ENCODE measurements at regions not wholly inside any gene's neighbourhood (a gene's known extent, or its start where the extent isn't known, plus 50 kb on each side); places are given as distances from the start of the nearest gene placed in this dataset.

- Histone ChIP-seq H3K27ac (no peak overlapping the region), H3K27me3 (no peaks in the 10 kb centered on the region), H3K4me1 (no peaks in the 10 kb centered on the region), H3K9me3 (no peaks in the 10 kb centered on the region), H3K4me3 (no peak overlapping the region), H3K36me3 (replicated peaks in 1 of 2; ENCODE audit: insufficient read depth in 1 of 2, low read depth in 2 of 2) (no peaks in the 10 kb centered on the region)
- DNase-seq (no peak), ATAC-seq (no peak)
- intact Hi-C loops (cut with DNase I): no loop called here
- 74 to 89% methylated on average over 3 of the region's 3 CpGs for WGBS, 2 donors
- TF ChIP-seq POLR2A (IDR thresholded peaks at IDR 0.05): no peak
- TF ChIP-seq CTCF (IDR thresholded peaks at IDR 0.05): no peak
Measured at GRCh38 chr15:37678124-37678523, 256.3 kb upstream of the TMCO5A start.

GRCh38 chr15:37679627-37680026 lies 254.8 kb upstream of the TMCO5A start:
- H3K4me3 ChIP-seq: no peak overlapping the region
- no peaks in the 10 kb centered on the region for H3K4me1 ChIP-seq
- ATAC-seq (no peak), DNase-seq (no peak)
- 59 to 62% methylated on average over 3 of the region's 3 CpGs for WGBS, 2 donors
- no peaks in the 10 kb centered on the region for H3K36me3 ChIP-seq (replicated peaks in 1 of 2; ENCODE audit: insufficient read depth in 1 of 2, low read depth in 2 of 2)
- H3K27ac ChIP-seq: no peak overlapping the region
- intact Hi-C loops (cut with DNase I): no loop called here
- H3K27me3 ChIP-seq: no peaks in the 10 kb centered on the region
- TF ChIP-seq POLR2A (IDR thresholded peaks at IDR 0.05): no peak
- no peak for TF ChIP-seq CTCF (IDR thresholded peaks at IDR 0.05)
- no peaks in the 10 kb centered on the region for H3K9me3 ChIP-seq

GRCh38 chr15:37682304-37682703 lies 252.1 kb upstream of the TMCO5A start:
- TF ChIP-seq POLR2A (IDR thresholded peaks at IDR 0.05) (no peak), CTCF (IDR thresholded peaks at IDR 0.05) (peak in 5 of 7 experiments; percentile 12 to 53 (median 30))

DNA sequence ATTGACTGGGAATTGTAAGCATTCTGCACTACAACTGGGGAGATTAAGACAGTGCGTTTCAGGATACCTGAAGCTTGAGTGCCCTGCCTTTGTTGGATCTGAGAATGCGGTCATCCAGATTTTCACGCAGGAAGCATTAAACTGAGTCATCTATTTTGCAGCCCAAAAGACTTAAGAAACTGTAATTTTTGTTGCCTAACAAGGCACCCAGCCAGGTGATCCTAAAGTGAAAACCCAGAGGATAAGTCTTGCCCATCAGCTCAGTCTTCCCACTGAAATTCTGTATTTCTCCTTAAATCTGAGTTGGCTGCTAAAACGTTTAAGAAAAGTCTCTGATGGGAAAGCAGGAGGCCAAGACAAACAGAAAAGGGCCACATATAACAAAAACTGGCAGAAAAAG lies 242.5 kb upstream of the TMCO5A start:
- no peak for DNase-seq
- ATAC-seq: no peak
- TF ChIP-seq POLR2A (IDR thresholded peaks at IDR 0.05) (no peak), CTCF (IDR thresholded peaks at IDR 0.05) (no peak)
- no peaks in the 10 kb centered on the region for H3K27me3 ChIP-seq
- no peaks in the 10 kb centered on the region for H3K36me3 ChIP-seq (replicated peaks in 1 of 2; ENCODE audit: insufficient read depth in 1 of 2, low read depth in 2 of 2)
- intact Hi-C loops (cut with DNase I): no loop called here
- no peaks in the 10 kb centered on the region for H3K4me1 ChIP-seq
- H3K27ac ChIP-seq: no peak overlapping the region
- WGBS, 2 donors: 68 to 70% methylated on average over 4 of the region's 4 CpGs
- H3K9me3 ChIP-seq: peaks cover 0 to 10% (median 0%) of the 10 kb centered on the region in 3 donors
- H3K4me3 ChIP-seq: no peak overlapping the region

More at GRCh38 chr15:37682304-37682703, 252.1 kb upstream of the TMCO5A start:
- Histone ChIP-seq H3K9me3 (no peaks in the 10 kb centered on the region), H3K4me3 (no peak overlapping the region), H3K36me3 (replicated peaks in 1 of 2; ENCODE audit: insufficient read depth in 1 of 2, low read depth in 2 of 2) (no peaks in the 10 kb centered on the region), H3K27ac (no peak overlapping the region), H3K4me1 (no peaks in the 10 kb centered on the region), H3K27me3 (no peaks in the 10 kb centered on the region)
- WGBS, 2 donors: 49 to 52% methylated on average over 4 of the region's 4 CpGs
- DNase-seq (no peak), ATAC-seq (no peak)
- intact Hi-C loops (cut with DNase I): no loop called here

- 76 to 81% methylated on average over 3 of the region's 3 CpGs for whole genome bisulfite sequencing, 2 donors
- TF ChIP-seq CTCF (IDR thresholded peaks at IDR 0.05) (no peak), POLR2A (IDR thresholded peaks at IDR 0.05) (no peak)
- Histone ChIP-seq H3K4me3 (no peak overlapping the region), H3K27me3 (no peaks in the 10 kb centered on the region), H3K9me3 (peaks cover 0 to 10% (median 0%) of the 10 kb centered on the region in 3 donors), H3K27ac (no peak overlapping the region), H3K4me1 (no peaks in the 10 kb centered on the region), H3K36me3 (replicated peaks in 1 of 2; ENCODE audit: insufficient read depth in 1 of 2, low read depth in 2 of 2) (no peaks in the 10 kb centered on the region)
- intact Hi-C loops (cut with DNase I): no loop called here
- no peak for ATAC-seq
- no peak for DNase-seq
Measured at GRCh38 chr15:37693926-37694325, 240.5 kb upstream of the TMCO5A start.
